ENCODE measurements at regions not wholly inside any gene's neighbourhood (a gene's known extent, or its start where the extent isn't known, plus 50 kb on each side); places are given as distances from the start of the nearest gene placed in this dataset.

DNA sequence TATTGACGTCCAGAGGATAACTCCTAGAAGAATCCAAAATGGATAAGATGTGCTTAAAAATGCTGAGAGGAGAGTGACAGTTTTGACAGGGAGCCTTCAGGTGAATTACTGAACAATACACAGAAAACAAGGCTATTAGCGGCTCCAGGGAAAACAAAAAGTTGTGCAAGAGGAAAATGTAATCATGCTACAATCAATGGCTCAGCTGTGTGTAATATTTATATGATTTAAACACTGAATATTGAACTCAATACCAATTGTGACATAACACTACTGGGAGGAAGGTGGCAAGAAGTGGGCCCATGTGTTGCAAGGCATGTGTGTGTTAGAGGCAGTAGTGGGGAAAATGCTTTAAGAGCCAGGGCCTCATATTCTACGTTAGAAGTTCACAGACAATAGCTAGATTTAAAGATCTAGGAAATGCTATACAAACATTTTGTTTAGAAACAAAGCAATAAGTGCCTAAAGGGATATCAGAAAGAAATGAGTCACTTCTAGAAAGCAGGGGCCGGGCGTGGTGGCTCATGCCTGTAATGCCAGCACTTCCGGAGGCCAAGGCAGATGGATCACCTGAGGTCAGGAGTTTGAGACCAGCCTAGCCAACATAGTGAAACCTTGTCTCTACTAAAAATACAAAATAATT lies 253.2 kb upstream of the IRX5 start:
- DNase-seq (ENCODE audit: low read depth), result no peak

DNA sequence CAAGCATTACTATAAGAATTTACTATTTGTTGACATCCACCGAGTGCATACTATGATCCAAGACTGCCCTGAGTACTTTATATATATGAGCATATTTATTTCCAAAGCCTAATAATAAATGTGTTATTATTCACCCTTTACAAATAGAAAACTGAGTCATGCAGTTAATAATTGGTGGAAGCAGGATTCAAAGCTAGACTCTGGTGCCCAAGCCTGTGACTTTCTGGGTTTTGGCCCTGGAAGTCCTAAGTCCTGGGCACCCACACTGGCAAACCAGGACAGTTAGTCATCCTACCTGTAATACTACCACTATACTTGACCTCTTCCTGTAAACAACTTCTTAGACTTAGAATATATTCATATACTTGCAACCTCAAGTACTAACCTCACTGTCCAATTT lies 257.4 kb upstream of the IRX5 start:
- no peak for DNase-seq (ENCODE audit: low read depth)

DNA sequence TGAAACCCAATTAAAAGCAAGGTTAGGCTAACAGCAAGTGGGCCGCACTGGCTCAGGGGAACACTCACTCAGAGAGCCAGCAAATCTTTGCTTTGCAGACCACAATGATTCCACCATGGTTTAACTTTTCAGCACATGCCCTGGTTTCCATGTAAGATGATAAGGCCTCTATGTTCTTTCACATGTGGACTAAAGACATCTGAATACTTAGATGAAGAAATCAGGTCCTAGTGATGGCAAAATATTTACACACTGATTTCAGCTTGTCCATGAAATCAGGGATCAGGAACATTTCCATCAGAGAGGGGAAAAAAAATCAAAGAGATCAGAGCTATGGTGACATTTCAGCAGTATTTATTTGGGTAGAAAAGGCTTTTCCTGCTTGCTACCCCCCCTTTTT lies 258.2 kb upstream of the IRX5 start:
- no peak for DNase-seq (ENCODE audit: low read depth)

DNA sequence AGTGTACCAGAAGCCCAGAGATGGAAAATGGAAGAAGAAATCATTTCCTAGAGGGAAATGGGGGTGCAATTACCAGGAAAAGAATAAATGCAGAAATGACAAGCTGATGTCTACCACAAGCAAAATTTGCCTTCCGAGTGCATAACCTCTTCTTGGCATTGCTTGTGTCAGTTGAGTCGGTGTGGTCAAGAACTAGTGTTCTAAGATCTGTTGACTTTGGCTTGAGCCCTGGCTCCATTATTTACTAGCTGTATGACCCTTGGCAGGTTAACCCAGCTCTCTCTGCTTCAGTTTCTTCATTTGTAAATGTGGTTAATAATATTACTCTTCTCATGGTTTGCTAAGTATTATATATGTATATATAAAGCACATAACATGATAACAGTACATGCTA lies 273.0 kb upstream of the IRX5 start:
- no peak for DNase-seq (ENCODE audit: low read depth)

DNA sequence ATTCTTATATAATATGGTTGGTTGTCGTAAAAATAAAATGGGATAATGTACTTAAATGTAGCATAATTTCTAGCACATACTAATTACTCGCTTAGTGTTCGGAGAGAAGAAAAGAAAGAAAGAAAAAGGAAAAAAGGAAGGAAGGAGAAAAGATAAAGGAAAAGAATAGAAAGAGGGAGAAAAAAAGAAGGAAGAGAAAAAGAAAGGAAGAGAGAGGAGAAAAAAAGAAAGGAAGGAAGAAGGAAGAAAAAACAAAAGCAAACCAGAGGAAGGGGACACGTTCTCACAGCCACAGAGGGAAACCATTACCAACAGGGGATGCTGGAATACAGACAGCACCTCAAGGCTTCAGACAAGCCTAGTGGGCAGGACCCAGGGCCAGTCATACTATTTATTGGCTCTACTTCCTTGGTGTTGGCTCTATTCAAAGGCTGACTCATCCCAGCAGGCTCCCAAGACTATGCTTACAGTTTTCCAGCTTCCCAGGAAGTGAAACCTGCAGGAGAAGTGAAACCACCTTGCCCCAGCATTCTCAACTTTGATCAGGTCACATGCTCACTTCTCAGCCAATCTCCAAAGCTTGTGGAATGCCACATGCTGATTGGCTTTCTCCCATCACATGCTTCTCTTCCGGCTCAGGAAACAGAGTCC lies 273.5 kb upstream of the IRX5 start:
- no peak for DNase-seq (ENCODE audit: low read depth)

DNA sequence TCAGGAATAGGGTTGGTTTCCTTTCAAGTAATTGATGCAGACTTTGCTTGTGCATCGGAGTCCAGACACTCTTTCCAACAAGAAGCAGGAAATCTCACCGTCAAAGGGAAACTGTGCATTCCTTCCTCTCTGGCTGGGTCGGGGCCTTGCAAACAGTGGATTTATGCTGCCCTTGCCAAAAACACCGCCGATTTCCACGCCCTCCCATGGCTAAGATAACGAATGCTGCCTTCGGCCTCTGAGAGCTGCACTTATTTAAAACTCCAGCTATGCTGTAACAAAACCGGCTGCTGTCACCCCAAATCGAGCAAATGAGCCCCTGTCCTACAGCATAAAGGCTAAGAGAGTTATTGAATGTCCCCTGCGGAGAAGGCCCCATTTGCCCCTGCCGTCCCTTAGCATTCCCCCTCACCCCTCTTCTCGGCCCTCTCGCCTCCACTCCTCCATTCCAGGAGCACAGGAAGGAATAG lies 275.5 kb upstream of the IRX5 start:
- no peak for DNase-seq (ENCODE audit: low read depth)

DNA sequence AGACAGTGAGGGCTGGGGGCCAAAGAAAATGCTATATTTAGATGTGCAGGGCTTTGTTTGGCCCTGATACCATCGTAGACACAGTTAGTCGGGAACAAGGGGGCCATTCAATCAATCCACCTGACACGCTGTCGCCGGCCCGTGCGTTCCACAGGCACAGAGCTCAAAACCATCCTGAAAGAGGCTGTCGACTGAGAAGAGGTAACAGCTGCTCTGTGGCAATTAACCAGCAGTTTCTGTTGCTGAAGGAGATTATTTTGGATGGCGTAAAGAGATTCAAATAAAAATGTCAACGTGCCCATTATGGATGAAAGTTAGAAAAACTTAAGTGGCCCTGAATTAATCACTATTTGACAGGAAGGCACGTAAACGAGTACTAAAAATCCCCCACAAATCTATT lies 276.2 kb upstream of the IRX5 start:
- DNase-seq (ENCODE audit: low read depth), result no peak

DNA sequence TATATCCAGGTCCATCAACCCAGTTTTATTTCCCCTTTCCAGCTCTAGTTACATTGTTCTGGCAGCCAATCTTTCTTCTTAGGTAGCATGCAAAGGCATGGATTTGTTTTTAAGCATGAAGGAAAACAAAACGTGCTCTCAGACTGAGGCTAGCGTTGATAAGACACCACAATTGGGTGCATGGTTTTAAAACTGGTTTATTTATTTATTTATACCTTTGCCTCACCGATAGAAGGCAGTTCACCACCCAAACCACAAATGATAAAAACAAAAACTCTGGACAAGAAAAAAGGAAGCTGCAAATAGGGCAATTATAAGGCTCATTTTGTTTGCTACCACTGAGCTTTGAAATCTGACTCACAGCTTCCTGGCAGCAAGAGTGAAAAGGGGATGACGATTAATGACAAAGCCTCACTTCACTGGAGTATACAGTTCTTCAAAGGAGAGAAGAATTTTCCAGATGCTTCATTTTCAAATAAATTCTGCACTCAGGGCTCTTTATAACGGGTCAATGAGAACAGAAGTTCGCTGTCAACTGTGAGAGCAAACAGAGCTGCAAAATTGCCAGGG lies 278.4 kb upstream of the IRX5 start:
- DNase-seq (ENCODE audit: low read depth), result no peak

DNA sequence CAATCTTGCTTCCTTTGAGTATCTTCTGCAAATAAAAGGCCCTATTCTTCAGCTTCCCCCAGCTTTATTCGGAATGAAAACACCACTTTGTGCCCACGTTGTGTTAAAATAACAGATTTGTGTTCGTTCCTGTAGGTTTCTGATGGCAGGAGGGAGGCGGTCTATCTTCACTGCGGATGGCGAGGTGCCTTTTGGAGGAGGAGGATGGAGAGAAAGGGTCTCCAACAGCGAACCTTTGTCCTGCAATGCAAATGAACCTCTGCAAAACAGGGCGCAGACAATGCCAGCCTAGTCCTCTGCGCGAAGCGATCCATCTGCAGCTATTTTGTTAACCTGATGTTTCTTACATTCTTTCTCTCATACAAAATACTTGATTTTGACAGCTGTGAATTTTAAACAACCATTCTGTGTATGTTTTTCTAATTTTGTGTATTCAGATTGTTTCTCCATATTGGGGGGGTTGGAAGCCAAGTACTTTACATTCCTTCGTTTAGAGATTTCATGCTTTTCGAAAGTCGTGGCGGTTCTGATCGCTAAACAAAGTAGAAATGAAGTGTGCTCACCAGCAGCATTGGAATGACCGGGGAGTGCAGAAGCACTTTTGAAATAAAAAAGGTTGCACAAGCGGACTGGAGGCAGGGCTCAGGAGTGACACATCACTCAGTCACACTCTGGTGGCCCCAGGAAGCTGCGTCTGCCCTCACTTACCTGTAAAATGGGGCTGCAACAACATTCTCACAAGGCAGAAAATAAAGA lies 279.0 kb upstream of the IRX5 start:
- DNase-seq (ENCODE audit: low read depth), result no peak

DNA sequence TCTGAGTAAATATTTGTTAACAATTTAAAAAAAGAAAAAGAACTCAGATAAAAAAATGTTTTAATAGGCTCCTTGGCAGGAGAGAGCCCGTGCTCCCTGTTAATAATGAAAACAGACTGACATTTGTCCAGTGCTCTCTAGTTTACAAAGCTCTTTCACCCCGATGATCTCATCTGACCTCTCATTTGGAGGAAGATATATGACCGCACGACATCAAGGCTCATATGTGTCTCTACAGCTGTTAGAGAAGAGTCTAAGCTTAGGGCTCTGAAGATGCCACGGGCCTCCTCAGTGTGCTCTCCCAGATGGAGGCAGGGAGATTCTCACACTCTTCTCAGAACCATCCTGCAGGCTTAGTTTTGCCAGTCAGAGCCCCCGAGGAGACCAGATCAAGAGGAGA lies 280.8 kb upstream of the IRX5 start:
- no peak for DNase-seq (ENCODE audit: low read depth)

DNA sequence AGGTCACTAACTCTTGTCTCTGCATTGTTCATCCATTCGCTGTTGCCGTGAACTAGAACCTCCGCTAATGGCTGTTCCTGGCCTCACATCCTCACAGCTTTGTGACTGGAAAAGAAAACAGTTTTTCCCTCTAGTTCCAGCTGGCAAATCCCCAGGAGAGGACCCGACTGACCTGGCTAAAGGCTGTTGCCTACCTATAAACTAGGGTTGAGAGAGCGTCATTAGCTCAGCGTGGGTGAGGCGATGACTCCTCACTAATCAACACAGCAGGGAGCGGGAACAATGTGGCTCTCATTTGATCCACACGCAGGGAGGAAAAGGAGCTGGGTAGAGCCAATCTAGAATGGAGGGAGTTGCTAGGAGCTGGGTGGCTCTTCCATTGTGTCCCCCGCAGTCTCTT lies 282.1 kb upstream of the IRX5 start:
- DNase-seq (ENCODE audit: low read depth), result no peak

DNA sequence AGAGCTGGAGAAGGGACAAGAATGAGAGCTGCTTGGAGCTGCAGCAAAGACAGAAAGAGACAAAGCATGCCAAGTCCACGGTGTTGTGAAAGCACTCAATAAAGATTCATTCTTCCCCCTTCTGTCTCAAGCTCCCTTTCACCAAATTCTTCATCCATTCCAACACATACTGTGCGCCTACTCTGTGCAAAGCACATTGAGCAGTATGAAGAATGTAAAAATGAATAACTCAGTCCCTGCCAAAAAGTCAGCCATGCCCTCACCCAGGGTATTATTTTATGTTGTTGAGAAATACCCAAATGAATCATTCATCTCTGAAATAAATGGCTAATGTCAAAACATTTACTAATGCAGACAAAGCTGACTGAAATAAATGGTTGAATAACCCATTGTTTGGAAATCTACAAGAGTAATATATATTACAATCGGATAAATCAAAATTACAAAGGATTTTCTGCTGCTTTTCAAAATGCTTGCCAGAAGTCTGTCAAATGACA lies 282.9 kb upstream of the IRX5 start:
- DNase-seq (ENCODE audit: low read depth), result no peak

DNA sequence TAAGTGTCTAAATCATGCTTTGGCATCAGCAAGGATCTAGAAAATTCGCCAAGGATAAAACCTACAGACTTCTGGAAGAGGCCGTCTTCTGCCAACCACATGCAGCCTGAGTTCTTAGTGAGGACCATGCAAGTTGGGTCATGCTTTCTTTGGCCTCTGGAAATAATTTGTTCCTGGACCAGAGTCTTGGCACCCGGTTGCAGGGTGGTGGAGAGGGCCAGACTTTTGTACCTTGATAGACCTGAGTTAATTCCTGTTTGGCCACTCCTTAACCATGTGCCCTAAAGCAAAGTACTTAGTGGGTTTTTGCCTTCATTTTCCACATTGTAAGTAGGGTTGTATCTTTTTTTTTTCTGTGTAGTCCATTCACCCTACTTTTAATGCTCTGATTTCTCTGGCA lies 283.4 kb upstream of the IRX5 start:
- no peak for DNase-seq (ENCODE audit: low read depth)

DNA sequence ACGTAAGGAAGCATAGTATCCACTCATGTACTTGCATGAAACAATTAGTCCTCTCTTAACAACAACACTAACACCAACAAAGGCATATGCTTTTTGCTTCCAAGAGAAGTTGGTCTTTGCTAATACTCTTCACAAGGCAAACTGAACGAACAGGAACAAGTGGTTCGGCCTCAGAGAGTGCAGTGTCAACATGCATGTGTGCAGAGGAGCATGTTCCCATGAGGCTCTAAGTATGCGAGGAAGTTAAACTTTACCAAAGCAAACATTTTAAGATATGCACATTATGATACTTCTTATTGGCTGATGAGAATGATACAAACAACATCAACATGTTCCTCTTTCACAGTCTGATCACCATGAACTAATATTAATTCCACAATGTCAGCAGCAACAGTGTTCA lies 285.3 kb upstream of the IRX5 start:
- no peak for DNase-seq (ENCODE audit: low read depth)

DNA sequence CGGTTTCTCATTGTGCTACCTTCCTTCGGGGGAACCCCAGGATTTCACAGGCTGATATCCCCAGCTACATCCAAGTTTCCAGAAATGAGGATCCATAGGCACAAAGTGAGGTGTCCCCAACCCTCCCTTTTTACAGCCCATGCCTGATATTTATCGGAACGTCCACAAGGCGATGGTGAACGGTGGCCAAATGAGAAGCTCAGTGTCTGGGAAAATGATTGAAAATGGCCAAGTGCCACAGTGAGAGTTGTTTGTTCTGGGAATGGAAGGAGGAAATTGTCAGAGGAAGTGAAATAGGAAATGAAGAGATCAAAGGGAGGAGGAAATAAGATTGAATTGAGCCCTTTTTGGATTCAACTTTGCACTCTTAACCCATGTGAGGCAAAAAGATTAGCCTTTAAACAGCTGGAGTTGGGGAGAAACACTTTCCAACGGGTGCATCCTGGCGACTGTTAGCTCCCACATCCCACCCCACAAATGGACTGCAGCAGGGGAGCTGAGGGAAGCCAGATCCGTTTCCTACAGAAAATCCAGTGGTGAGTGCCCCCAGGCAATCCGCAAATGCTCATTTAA lies 294.4 kb upstream of the IRX5 start:
- DNase-seq (ENCODE audit: low read depth), result no peak

DNA sequence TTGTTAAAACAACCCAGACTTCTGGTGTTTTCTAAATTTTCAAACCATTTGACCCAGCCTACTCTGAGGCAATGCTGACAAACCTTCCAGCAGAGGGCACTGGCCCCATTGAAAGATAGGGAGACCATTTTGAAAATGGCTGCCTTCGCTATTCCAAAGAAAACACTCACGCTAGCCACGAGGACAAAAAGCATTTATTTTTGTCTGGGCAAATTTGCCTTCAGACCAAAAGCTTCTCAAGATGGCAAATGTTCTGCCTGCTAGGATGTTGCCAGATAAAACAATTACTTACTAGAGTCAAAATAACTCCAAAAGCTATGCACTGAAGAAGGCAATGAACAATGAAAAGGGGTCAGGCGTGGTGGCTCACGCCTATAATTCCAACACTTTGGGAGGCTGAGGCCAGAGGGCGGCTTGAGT lies 296.7 kb upstream of the IRX5 start:
- DNase-seq (ENCODE audit: low read depth), result no peak

DNA sequence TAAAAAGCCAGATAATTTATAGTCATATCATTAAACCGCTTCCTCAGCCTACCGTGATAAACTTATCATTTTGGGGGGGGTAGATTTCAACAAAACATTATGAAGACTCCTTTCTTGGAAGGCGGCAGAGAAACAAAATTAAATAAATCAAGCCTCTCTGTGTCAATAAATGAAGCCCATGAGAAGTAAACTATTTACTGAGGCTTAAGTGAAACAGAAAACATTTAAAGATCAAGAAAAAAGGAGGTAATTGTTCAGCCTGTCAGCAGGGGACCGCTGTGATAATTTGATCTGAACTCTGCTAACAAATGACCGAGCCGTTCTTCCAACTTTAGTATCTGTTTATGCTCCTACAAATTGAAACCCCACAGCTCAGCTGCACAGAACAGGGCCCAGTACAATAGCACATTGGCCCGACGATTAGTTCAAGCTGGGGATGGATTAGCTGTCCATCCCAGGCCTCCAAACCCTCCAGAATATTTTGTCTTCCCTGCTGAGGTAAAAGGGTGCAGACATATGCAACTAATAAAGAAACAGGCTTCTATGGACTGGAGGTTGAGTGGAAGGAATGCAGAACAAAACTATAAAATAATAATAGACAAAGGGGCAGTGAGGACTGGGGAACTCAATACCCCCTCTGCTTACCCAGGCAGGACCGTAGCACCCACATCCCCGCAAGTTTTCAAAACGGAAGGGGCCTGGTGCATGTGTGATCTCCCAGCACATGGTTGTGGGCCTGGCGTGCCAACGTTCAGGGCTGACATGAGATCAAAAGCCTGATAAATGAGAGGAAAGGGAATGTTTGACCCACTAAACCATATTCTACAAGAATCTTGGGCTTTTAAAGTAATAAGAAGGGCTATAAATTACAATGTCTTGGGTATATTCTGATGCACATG lies 298.1 kb upstream of the IRX5 start:
- DNase-seq (ENCODE audit: low read depth), result no peak

DNA sequence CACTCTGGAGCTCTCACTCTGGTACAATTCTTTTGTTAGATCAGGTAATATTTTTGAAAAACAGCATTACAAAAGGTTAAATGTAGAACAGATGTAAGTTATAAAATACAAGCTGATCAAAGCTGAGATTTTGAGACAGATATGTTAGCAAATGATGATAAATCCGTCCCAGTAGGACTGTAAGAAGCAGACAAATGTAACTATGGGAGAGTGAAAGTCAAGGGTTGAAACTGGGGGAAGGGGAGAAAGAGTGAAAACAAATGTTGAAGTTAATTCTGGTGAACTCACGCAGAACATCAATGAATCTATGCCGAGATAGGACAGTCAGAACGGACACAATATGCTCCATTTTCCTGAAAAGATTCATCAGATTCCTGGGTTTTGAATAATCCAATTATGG lies 298.9 kb upstream of the IRX5 start:
- DNase-seq (ENCODE audit: low read depth), result no peak

DNA sequence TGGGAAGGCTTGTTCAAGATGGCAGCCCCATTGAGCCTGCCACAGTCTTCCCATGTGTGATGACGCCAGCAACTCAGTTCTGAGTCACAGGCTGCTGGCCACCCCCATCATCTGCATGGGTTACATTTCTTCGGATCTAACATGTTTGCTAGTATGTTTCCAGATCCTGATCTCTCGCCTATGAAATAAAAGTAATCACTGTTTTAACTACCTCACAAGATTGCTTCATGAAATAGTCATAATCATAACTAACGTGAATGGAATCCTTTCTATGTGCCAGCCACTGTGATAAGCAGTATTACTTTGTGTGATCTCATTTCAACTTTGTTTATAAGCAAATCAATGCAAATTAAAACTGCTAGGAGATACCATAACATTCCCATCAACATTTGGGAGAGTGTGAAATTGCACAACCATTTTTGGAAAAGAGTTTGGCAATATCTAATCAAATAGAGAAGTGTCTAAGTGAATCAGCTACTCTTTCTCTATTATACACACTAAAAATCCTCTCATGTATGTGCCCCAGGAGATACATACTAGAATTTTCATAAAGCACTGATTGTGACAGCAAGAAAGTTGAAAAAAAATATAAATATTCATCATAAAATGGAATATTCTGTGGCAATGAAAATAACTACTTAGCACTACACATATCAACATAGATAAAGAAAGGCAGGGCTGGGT lies 300.2 kb upstream of the IRX5 start:
- no peak for DNase-seq (ENCODE audit: low read depth)

DNA sequence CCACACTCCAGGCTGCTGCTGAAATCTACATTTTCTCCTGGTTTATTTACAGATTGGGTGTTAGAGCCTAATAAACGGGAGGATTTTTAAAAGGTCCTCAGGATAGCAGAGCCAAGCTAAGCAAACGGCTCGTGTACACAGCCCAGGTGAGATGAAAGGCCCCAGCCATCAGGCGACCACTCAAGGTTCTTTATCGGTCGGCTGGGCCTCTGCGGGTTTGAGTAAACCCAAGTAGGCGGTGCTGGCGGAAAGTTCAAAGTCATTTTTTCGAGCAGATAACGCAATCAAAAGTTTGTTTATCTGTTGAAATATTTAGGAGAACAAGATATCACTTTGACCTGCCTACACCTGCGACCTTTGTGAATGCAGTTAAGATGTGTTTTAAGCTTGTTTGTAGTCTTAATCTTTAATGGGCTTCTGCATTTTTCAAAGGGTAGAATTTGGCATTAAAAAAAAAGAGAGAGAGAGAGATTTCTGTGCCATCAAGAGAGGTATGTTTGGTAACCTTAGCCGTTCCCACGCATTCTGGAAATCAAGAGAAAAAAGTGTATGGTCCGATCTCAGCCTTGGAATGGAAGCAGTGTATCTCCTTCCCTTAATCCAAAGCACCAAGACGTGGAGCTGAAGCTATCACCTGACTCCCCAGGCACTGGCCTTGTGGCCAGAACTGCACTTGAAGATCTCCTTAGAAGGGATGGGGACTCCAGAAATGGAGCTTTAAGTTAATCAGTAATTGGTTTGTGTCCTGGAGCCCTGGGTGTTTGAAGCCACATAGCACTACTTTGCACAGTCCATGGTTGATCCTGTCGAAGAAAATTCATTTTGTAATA lies 301.7 kb upstream of the IRX5 start:
- no peak for DNase-seq (ENCODE audit: low read depth)
